LNCaP clone FGC (cell line): ENCODE measurements at regions not wholly inside any gene's neighbourhood (a gene's known extent, or its start where the extent isn't known, plus 50 kb on each side); places are given as distances from the start of the nearest gene placed in this dataset.
A peak's percentile ranks its signal among the peaks of the same experiment; 100 is the strongest.

ENCODE experiments used
- DNase-seq: peaks from one replicate; pipeline ENCODE4 v3.0.0-alpha.2; 2011; ENCODE audit warnings: low read depth
- H3K4me3 ChIP-seq: 2 replicates; pipeline ENCODE4 v1.5.1; 2011; ENCODE audit warnings: mild to moderate bottlenecking, low read depth, low read length, control low read depth
- TF ChIP-seq, protein P1 (sequence below): IDR thresholded peaks from 2 replicates; pipeline ENCODE4 v1.5.1; 2012; ENCODE audit warnings: mild to moderate bottlenecking; ENCODE audit not compliant: control insufficient read depth, insufficient read depth; ENCODE audit errors: extremely low read depth

DNA sequence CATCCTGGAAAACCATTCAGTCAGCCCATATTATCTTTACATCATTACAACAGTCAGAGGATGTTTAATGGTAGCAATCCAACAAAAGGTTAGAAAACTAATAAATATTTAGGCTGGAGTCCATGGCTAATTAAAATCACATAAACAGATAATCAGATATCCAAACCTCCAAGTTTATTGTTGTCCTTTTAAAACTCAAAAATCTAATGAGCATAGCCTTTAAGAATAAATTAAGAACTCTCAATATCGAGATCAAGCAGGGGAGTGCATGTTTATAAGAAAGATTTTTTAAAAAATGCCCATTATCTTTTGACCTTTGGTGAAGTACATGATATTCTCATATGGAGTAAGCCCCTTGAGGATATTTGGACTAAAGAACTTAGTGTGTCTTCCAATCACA is 842.9 kb upstream of the SEMA6A start:
- DNase-seq: peak; percentile 7
- H3K4me3 ChIP-seq: no peak overlapping the region
- TF ChIP-seq, protein P1, sequence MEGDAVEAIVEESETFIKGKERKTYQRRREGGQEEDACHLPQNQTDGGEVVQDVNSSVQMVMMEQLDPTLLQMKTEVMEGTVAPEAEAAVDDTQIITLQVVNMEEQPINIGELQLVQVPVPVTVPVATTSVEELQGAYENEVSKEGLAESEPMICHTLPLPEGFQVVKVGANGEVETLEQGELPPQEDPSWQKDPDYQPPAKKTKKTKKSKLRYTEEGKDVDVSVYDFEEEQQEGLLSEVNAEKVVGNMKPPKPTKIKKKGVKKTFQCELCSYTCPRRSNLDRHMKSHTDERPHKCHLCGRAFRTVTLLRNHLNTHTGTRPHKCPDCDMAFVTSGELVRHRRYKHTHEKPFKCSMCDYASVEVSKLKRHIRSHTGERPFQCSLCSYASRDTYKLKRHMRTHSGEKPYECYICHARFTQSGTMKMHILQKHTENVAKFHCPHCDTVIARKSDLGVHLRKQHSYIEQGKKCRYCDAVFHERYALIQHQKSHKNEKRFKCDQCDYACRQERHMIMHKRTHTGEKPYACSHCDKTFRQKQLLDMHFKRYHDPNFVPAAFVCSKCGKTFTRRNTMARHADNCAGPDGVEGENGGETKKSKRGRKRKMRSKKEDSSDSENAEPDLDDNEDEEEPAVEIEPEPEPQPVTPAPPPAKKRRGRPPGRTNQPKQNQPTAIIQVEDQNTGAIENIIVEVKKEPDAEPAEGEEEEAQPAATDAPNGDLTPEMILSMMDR: no peak

DNA sequence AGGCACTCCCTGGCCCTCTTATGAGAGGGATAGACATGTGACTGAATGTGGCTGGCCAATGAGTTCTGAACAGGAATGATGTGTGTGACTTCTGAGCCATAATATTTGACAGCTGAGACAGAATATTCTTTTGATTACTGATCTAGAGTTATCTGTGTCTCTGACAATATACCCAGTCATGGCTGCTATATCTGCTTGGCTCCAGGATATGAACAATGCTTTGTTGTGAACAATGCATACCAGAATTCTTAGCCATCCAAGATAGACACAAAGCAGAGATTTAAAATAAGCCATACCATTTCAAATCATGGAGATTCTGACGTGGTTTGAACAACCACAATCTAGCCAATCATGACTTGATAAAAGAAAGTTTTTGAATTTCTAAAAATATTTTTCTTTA is 840.3 kb upstream of the SEMA6A start:
- H3K4me3 ChIP-seq: no peak overlapping the region
- TF ChIP-seq, protein P1: no peak
- DNase-seq: no peak

DNA sequence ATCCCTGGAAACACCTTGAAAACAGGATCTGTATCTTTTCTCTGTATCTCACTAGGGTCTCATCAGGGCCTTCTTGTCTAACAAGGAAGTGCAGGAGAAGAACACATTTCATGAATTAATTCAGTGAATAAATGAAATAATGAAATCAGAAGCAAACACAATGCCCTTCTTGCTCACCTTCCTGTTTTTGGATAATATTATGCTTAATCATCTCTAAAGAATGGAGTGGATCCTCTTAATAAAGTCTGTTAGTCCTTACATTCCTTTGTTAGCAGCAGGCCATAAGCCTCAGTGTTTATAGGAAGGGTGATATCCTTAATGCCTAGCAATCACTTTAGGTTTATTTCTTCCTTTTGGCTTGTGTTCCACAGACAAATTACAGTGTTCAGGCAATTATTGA is 837.1 kb upstream of the SEMA6A start:
- TF ChIP-seq, protein P1: no peak
- no peak overlapping the region for H3K4me3 ChIP-seq
- no peak for DNase-seq

DNA sequence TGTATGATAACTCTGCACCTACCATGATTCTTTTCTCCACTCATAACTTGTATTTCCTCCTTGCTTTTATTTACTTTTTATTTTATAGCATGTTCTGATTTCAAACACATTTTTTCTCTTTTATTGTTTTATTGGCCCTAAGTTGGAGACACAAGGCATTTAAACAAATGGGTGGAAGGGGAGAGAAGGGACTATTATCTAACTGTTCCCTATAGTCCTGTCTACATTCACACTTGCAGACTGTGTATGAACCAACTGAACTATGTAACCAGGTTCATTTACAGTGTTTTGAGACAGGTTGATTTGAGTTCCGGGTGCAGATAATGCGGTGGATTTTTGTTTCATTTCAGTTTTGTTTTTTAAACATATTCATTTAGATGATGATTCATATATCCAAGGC is 830.6 kb upstream of the SEMA6A start:
- TF ChIP-seq, protein P1: no peak
- no peak for DNase-seq
- H3K4me3 ChIP-seq: no peak overlapping the region

DNA sequence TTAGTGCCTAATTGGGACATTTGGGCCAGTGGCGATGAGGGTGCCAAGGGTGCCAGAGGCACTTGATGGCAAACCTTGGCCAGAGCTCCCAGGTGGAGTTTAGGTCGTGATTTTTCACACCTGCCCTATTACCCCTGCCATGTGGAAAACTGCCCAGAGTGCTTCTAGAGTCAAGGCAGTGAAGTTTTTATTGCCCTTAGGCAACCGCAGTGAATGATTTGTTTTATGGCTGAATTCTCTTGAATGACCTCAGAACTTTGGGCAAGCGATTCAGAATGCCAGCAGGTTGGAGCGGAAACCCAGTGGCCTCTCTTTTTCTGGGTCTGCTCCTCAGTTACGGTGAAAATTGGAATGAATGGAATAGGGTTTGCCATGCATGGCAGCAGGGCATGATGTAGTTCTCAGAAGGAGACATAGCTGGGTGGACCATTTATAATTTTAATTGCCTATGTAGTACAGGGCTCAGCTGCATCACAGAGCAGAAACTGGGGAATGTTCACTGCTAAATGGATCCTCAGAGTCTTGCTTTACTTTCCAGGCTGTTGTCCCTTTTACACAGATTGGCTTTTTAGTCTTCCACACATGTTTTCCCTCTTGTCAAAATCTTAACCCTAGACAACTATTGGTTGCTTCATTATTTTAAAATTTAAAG is 820.0 kb upstream of the SEMA6A start:
- TF ChIP-seq, protein P1: no peak
- peak; percentile 87 for DNase-seq
- no peak overlapping the region for H3K4me3 ChIP-seq

DNA sequence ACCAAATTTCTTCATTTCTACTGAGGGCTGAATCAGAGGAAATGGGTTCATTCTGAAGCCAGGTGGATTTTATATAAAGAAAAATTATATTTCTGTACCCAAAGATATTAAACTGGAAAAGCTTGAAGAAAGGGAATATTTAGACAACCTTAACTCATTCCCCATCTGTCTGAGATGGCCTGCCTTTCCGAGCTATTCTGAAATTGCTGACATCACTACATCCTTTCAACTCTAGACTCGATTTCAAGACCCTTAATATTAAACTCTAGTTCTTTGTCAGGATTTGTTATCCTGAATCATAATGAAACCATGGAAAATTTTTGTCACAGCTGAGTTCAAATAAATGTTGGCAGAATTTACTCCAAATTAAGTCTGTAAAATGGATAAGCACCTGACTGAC is 818.5 kb upstream of the SEMA6A start:
- TF ChIP-seq, protein P1: no peak
- no peak for DNase-seq
- H3K4me3 ChIP-seq: no peak overlapping the region

DNA sequence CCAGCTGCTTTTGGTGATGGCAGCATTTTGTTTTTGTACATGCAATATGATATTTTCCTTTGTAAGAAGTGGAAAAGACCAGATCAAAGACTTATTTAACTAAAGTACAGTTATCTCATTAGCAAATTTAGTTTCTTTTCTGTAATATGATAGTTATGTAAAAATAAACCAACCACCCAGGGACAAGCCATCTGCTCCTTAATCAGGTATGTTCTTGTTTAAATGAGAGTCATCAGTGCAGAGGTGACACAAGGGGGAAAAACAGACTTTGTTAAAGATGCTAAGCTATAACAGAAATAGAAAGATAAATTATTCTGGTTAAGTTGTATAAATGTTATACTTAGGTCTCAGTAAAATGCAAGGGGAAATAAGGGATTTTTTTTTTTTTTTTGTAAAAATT is 805.7 kb upstream of the SEMA6A start:
- no peak overlapping the region for H3K4me3 ChIP-seq
- DNase-seq: no peak
- TF ChIP-seq, protein P1: no peak
